ENCODE measurements at regions not wholly inside any gene's neighbourhood (a gene's known extent, or its start where the extent isn't known, plus 50 kb on each side); places are given as distances from the start of the nearest gene placed in this dataset.

GRCh38 chrX:36562986-36563385 is 445.2 kb upstream of the FAM47C start:
- intact Hi-C loops (cut with micrococcal nuclease; ENCODE audit: unreplicated experiment): no loop called here
- Histone ChIP-seq H3K27ac (ENCODE audit: low read depth, low read length, poor library complexity, severe bottlenecking) (no peak overlapping the region), H3K36me3 (ENCODE audit: insufficient read depth, low read length, poor library complexity, severe bottlenecking) (no peaks in the 10 kb centered on the region), H3K4me1 (ENCODE audit: insufficient read depth, low read length, poor library complexity, severe bottlenecking) (no peaks in the 10 kb centered on the region), H3K27me3 (replicated peaks; ENCODE audit: insufficient read depth, low read depth, low read length, poor library complexity) (no peaks in the 10 kb centered on the region), H3K4me3 (ENCODE audit: low read depth, low read length, poor library complexity, severe bottlenecking) (no peak overlapping the region), H3K9me3 (ENCODE audit: low read depth, low read length, poor library complexity, severe bottlenecking) (no peaks in the 10 kb centered on the region)
- ChIA-PET CTCF (no interaction called here), POLR2A (ENCODE audit: low non-redundant PET) (no interaction called here)
- BruUV-seq (replicated peaks): no TSS peak
- TF ChIP-seq CTCF (conservative IDR thresholded peaks at IDR 0.05; ENCODE audit: low read depth, low read length): no peak
- no peak for TF ChIP-seq EZH2 (IDR thresholded peaks at IDR 0.05; ENCODE audit: borderline replicate concordance, low read depth, low read length, poor library complexity, severe bottlenecking)
- no peak for DNase-seq (ENCODE audit: low spot score)

GRCh38 chrX:36568946-36569345 is 439.2 kb upstream of the FAM47C start:
- no peak overlapping the region for H3K4me3 ChIP-seq (ENCODE audit: low read depth, low read length, poor library complexity, severe bottlenecking)
- H3K27me3 ChIP-seq (replicated peaks; ENCODE audit: insufficient read depth, low read depth, low read length, poor library complexity): no peaks in the 10 kb centered on the region
- ChIA-PET POLR2A (ENCODE audit: low non-redundant PET) (no interaction called here), CTCF (no interaction called here)
- no peaks in the 10 kb centered on the region for H3K36me3 ChIP-seq (ENCODE audit: insufficient read depth, low read length, poor library complexity, severe bottlenecking)
- H3K4me1 ChIP-seq (ENCODE audit: insufficient read depth, low read length, poor library complexity, severe bottlenecking): peaks cover 8% of the 10 kb centered on the region
- TF ChIP-seq EZH2 (IDR thresholded peaks at IDR 0.05; ENCODE audit: borderline replicate concordance, low read depth, low read length, poor library complexity, severe bottlenecking) (no peak), CTCF (conservative IDR thresholded peaks at IDR 0.05; ENCODE audit: low read depth, low read length) (no peak)
- no TSS peak for BruUV-seq (replicated peaks)
- DNase-seq (ENCODE audit: low spot score): no peak
- H3K9me3 ChIP-seq (ENCODE audit: low read depth, low read length, poor library complexity, severe bottlenecking): no peaks in the 10 kb centered on the region
- intact Hi-C loops (cut with micrococcal nuclease; ENCODE audit: unreplicated experiment): no loop called here
- no peak overlapping the region for H3K27ac ChIP-seq (ENCODE audit: low read depth, low read length, poor library complexity, severe bottlenecking)

- H3K27me3 ChIP-seq (replicated peaks; ENCODE audit: insufficient read depth, low read depth, low read length, poor library complexity): no peaks in the 10 kb centered on the region
- POLR2A ChIA-PET (ENCODE audit: low non-redundant PET): no interaction called here
- H3K36me3 ChIP-seq (ENCODE audit: insufficient read depth, low read length, poor library complexity, severe bottlenecking): no peaks in the 10 kb centered on the region
- no peak for TF ChIP-seq CTCF (conservative IDR thresholded peaks at IDR 0.05; ENCODE audit: low read depth, low read length)
- no peak for TF ChIP-seq EZH2 (IDR thresholded peaks at IDR 0.05; ENCODE audit: borderline replicate concordance, low read depth, low read length, poor library complexity, severe bottlenecking)
- intact Hi-C loops (cut with micrococcal nuclease; ENCODE audit: unreplicated experiment): loop anchor here (10.0 kb wide), 1 partner anchor 291 kb away; no protein-coding TSS in a partner anchor
- peaks cover 27% of the 10 kb centered on the region for H3K4me1 ChIP-seq (ENCODE audit: insufficient read depth, low read length, poor library complexity, severe bottlenecking)
- peak; percentile 44 for DNase-seq (ENCODE audit: low spot score)
- H3K9me3 ChIP-seq (ENCODE audit: low read depth, low read length, poor library complexity, severe bottlenecking): no peaks in the 10 kb centered on the region
- BruUV-seq (replicated peaks): no TSS peak
- H3K4me3 ChIP-seq (ENCODE audit: low read depth, low read length, poor library complexity, severe bottlenecking): no peak overlapping the region
- CTCF ChIA-PET: no interaction called here
- H3K27ac ChIP-seq (ENCODE audit: low read depth, low read length, poor library complexity, severe bottlenecking): no peak overlapping the region
These were observed 434.4 kb upstream of the FAM47C start for GRCh38 chrX:36573720-36574119.

Data from A673 (cell line).